Ascending aorta (tissue), 2 donors: ENCODE measurements at regions not wholly inside any gene's neighbourhood (a gene's known extent, or its start where the extent isn't known, plus 50 kb on each side); places are given as distances from the start of the nearest gene placed in this dataset.

ENCODE experiments used
- DNase-seq, 2 donors: peaks; one replicate each; pipeline ENCODE4 v3.0.0-alpha.2; 2019; ENCODE audit warnings: low spot score in 2 of 2
- H3K27ac ChIP-seq, 2 donors: fragments of 200-600 bp; sonication (generic); one replicate each; pipeline ENCODE4 v1.5.1; 2016 to 2017; ENCODE audit warnings: mild to moderate bottlenecking in 1 of 2
- H3K27me3 ChIP-seq: fragments of 200-600 bp; sonication (generic); one replicate; pipeline ENCODE4 v1.5.1; 2017
- H3K36me3 ChIP-seq, 2 donors: fragments of 200-600 bp; sonication (generic); one replicate each; pipeline ENCODE4 v1.5.1; 2016
- H3K4me1 ChIP-seq, 2 donors: fragments of 200-600 bp; sonication (generic); one replicate each; pipeline ENCODE4 v1.5.1; 2016 to 2017; ENCODE audit warnings: mild to moderate bottlenecking in 1 of 2
- H3K4me3 ChIP-seq, 2 donors: fragments of 200-600 bp; sonication (generic); one replicate each; pipeline ENCODE4 v1.5.1; 2016 to 2017; ENCODE audit warnings: mild to moderate bottlenecking in 1 of 2
- H3K9me3 ChIP-seq, 2 donors: fragments of 200-600 bp; sonication (generic); one replicate each; pipeline ENCODE4 v1.5.1; 2016
- CTCF ChIP-seq, 3 experiments: fragments of 200-600 bp in 2 of 3; fragments of 450-650 bp in 1 of 3; sonication (generic) in 2 of 3; IDR thresholded peaks; one replicate each; pipeline ENCODE4 v1.5.1; 2016 to 2019; ENCODE audit warnings: antibody characterized with exemption in 3 of 3, mild to moderate bottlenecking in 1 of 3, moderate library complexity in 1 of 3
- intact Hi-C: fragments of 100-400 bp; cut with DNase I; formaldehyde crosslinking; loops from one replicate; pipeline ENCODE4 v1.15.1; 2023

- no peaks in the 10 kb centered on the region for H3K27me3 ChIP-seq
- no peak overlapping the region for H3K27ac ChIP-seq
- no peak overlapping the region for H3K4me3 ChIP-seq
- no peaks in the 10 kb centered on the region for H3K4me1 ChIP-seq
- H3K36me3 ChIP-seq = no peaks in the 10 kb centered on the region
- DNase-seq = no peak
- intact Hi-C loops = no loop called here
- no peak for TF ChIP-seq CTCF (IDR thresholded peaks at IDR 0.05)
- H3K9me3 ChIP-seq = no peaks in the 10 kb centered on the region
Observed at GRCh38 chr1:57854436-57854835, 430.6 kb upstream of the DAB1 start.

- H3K36me3 ChIP-seq = no peaks in the 10 kb centered on the region
- no peak overlapping the region for H3K4me3 ChIP-seq
- no peak overlapping the region for H3K27ac ChIP-seq
- DNase-seq = no peak
- H3K9me3 ChIP-seq = no peaks in the 10 kb centered on the region
- no peaks in the 10 kb centered on the region for H3K27me3 ChIP-seq
- no peaks in the 10 kb centered on the region for H3K4me1 ChIP-seq
- TF ChIP-seq CTCF (IDR thresholded peaks at IDR 0.05) = no peak
- intact Hi-C loops = no loop called here
Observed at GRCh38 chr1:57850176-57850940, 426.5 kb upstream of the DAB1 start.

GRCh38 chr1:57848406-57848805, 424.5 kb upstream of the DAB1 start:
- no peak for DNase-seq
- intact Hi-C loops = no loop called here
- H3K4me1 ChIP-seq = no peaks in the 10 kb centered on the region

GRCh38 chr1:57845041-57845440, 421.2 kb upstream of the DAB1 start:
- Histone ChIP-seq H3K4me1 (no peaks in the 10 kb centered on the region), H3K4me3 (no peak overlapping the region), H3K9me3 (no peaks in the 10 kb centered on the region), H3K27ac (no peak overlapping the region), H3K27me3 (no peaks in the 10 kb centered on the region), H3K36me3 (no peaks in the 10 kb centered on the region)
- no peak for DNase-seq
- intact Hi-C loops = no loop called here
- TF ChIP-seq CTCF (IDR thresholded peaks at IDR 0.05) = no peak

More at GRCh38 chr1:57848406-57848805, 424.5 kb upstream of the DAB1 start:
- no peak overlapping the region for H3K27ac ChIP-seq
- no peak for TF ChIP-seq CTCF (IDR thresholded peaks at IDR 0.05)
- H3K4me3 ChIP-seq = no peak overlapping the region
- H3K27me3 ChIP-seq = no peaks in the 10 kb centered on the region
- no peaks in the 10 kb centered on the region for H3K9me3 ChIP-seq
- H3K36me3 ChIP-seq = no peaks in the 10 kb centered on the region

GRCh38 chr1:57844382-57844980, 420.6 kb upstream of the DAB1 start:
- no peaks in the 10 kb centered on the region for H3K36me3 ChIP-seq
- H3K9me3 ChIP-seq = no peaks in the 10 kb centered on the region
- H3K27me3 ChIP-seq = no peaks in the 10 kb centered on the region
- no peak for DNase-seq
- intact Hi-C loops = no loop called here
- H3K4me1 ChIP-seq = no peaks in the 10 kb centered on the region
- H3K4me3 ChIP-seq = no peak overlapping the region
- TF ChIP-seq CTCF (IDR thresholded peaks at IDR 0.05) = no peak
- no peak overlapping the region for H3K27ac ChIP-seq
